ENCODE measurements at regions not wholly inside any gene's neighbourhood (a gene's known extent, or its start where the extent isn't known, plus 50 kb on each side); places are given as distances from the start of the nearest gene placed in this dataset.

DNA sequence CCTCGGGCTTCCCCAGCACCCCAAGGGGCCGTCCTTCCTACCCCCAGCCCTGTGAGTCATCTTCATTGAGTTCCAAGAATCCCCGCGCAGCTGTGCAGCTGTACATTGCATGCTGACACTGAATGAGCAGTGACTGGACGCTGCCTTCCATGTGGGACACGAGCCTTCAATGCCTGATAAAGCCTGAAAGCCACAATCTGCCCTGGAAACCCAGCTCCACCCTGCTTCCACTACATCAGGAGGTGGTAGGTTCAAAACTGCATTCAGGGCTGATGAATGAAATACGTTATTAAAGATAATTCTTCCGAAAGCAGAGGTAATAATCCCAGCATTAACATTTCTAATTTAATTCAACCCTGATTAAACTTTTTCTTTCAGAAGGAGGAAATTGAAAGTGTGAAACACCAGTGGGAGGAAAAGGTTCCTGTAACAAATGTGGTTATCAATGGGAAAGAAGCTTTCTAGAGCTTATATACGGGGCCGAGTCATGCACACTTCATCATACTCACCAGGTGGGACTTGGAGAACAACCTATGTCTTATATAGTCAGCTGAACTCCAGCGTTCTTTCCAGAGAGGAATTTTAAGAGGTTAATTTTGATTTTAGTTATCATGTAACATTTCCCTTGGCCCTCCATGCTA is 360.1 kb downstream of the LPIN1 start:
- 60% methylated on average over 11 of the region's 11 CpGs for WGBS
- peak; percentile 91 to 95 for ATAC-seq
- intact Hi-C loops (cut with DNase I): no loop called here
- Histone ChIP-seq H3K4me1 (ENCODE audit: control insufficient read depth, insufficient read depth, low read length) (peaks cover 4% of the 10 kb centered on the region), H3K4me3 (ENCODE audit: low read length) (no peak overlapping the region), H3K27ac (ENCODE audit: low read length) (no peak overlapping the region), H3K9me3 (ENCODE audit: control insufficient read depth, low read length) (no peaks in the 10 kb centered on the region), H3K27me3 (ENCODE audit: control insufficient read depth, insufficient read depth) (no peaks in the 10 kb centered on the region)
- DNase-seq: peak; percentile 77 to 84 (median 80)

DNA sequence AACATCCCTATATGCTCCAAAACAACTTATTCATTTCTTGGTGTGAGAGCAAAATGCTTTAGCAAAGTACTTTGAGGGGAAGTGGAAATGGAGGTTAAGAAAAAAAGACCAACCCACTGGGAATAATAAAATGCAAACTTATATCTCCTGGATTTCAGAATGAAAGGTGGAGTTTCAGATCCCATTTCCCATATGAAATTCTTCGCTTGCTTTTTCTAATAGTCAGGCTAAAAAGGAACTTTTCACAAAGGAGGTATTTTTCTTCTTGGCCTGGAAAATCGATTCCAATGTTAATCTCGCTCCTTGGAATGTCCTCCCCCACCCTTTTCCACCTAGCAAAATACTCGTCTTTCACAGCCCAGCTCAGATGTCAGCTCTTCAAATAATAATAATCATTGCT is 360.9 kb downstream of the LPIN1 start:
- WGBS: 30% methylated on average over 4 of the region's 4 CpGs
- no peak for DNase-seq
- intact Hi-C loops (cut with DNase I): no loop called here
- Histone ChIP-seq H3K4me3 (ENCODE audit: low read length) (no peak overlapping the region), H3K9me3 (ENCODE audit: control insufficient read depth, low read length) (no peaks in the 10 kb centered on the region), H3K27ac (ENCODE audit: low read length) (no peak overlapping the region), H3K4me1 (ENCODE audit: control insufficient read depth, insufficient read depth, low read length) (peaks cover 4% of the 10 kb centered on the region), H3K27me3 (ENCODE audit: control insufficient read depth, insufficient read depth) (no peaks in the 10 kb centered on the region)
- no peak for ATAC-seq

GRCh38 chr2:12107939-12108338 is 361.5 kb downstream of the LPIN1 start:
- H3K27ac ChIP-seq (ENCODE audit: low read length): no peak overlapping the region
- peaks cover 4% of the 10 kb centered on the region for H3K4me1 ChIP-seq (ENCODE audit: control insufficient read depth, insufficient read depth, low read length)
- intact Hi-C loops (cut with DNase I): no loop called here
- H3K9me3 ChIP-seq (ENCODE audit: control insufficient read depth, low read length): no peaks in the 10 kb centered on the region
- H3K27me3 ChIP-seq (ENCODE audit: control insufficient read depth, insufficient read depth): no peaks in the 10 kb centered on the region
- WGBS: 50% methylated on average over 5 of the region's 5 CpGs
- no peak for DNase-seq
- ATAC-seq: no peak
- H3K4me3 ChIP-seq (ENCODE audit: low read length): no peak overlapping the region

DNA sequence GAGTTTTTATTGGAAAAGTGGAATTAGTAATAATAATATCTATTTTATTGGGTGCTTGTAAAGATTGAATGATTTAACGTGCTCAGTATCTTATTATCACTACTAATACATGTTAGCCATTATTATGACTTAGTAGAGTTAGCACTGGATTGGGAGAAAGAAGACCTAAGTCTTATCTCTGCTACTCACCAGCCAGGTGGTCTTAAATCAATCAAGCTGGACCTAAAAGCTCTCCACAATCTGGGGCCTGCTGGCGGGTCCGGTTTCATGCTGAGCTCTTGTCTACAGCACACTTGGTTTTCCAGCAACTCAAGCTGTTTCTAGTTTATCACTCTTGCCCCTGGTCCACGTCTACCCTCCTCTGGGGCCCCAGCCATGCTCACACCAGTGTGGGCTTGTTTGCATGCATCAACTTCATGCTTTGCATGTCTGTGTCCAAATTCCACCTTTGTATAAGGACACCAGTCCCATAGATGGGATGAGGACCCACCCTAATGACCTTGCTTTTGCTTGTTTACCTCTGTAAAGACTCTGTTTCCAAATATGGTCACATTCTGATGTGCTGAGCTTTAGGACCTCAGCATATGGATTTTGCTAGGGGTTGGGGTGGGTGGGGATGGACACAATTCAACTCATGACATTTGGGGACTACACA is 363.1 kb downstream of the LPIN1 start:
- no peaks in the 10 kb centered on the region for H3K9me3 ChIP-seq (ENCODE audit: control insufficient read depth, low read length)
- DNase-seq (no peak), ATAC-seq (no peak)
- no peak overlapping the region for H3K27ac ChIP-seq (ENCODE audit: low read length)
- 93% methylated on average over 4 of the region's 4 CpGs for WGBS
- intact Hi-C loops (cut with DNase I): no loop called here
- peaks cover 4% of the 10 kb centered on the region for H3K4me1 ChIP-seq (ENCODE audit: control insufficient read depth, insufficient read depth, low read length)
- no peak overlapping the region for H3K4me3 ChIP-seq (ENCODE audit: low read length)
- no peaks in the 10 kb centered on the region for H3K27me3 ChIP-seq (ENCODE audit: control insufficient read depth, insufficient read depth)

DNA sequence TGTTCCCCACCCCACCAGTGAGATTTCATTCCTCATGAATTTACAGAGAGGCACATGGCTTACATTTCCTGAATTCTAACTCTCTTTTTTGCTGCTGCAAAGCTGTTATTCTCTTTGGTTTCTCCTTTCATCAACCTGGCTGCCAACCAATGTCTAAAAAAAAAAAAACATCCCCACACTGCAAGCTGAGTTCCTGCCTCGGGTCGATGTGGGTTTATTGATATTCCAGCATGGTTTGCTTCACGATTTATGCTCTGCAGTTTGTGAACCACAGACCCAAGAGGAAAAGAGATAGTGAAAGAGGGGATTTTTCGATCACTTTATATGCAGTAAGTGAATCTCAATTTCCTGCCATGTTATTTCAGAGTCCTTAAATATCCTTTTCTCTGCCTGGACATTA is 363.6 kb downstream of the LPIN1 start:
- intact Hi-C loops (cut with DNase I): no loop called here
- no peak for DNase-seq
- ATAC-seq: no peak
- Histone ChIP-seq H3K4me1 (ENCODE audit: control insufficient read depth, insufficient read depth, low read length) (peaks cover 4% of the 10 kb centered on the region), H3K4me3 (ENCODE audit: low read length) (no peak overlapping the region), H3K27ac (ENCODE audit: low read length) (no peak overlapping the region), H3K27me3 (ENCODE audit: control insufficient read depth, insufficient read depth) (no peaks in the 10 kb centered on the region), H3K9me3 (ENCODE audit: control insufficient read depth, low read length) (no peaks in the 10 kb centered on the region)
- 45% methylated on average over 4 of the region's 4 CpGs for WGBS

GRCh38 chr2:12110481-12110880 is 364.0 kb downstream of the LPIN1 start:
- H3K4me1 ChIP-seq (ENCODE audit: control insufficient read depth, insufficient read depth, low read length): peaks cover 4% of the 10 kb centered on the region
- intact Hi-C loops (cut with DNase I): no loop called here
- DNase-seq: no peak
- no peaks in the 10 kb centered on the region for H3K9me3 ChIP-seq (ENCODE audit: control insufficient read depth, low read length)
- H3K27ac ChIP-seq (ENCODE audit: low read length): no peak overlapping the region
- H3K4me3 ChIP-seq (ENCODE audit: low read length): no peak overlapping the region
- WGBS: 88% methylated on average over 5 of the region's 5 CpGs
- no peak for ATAC-seq
- H3K27me3 ChIP-seq (ENCODE audit: control insufficient read depth, insufficient read depth): no peaks in the 10 kb centered on the region

GRCh38 chr2:12113412-12113811 is 367.0 kb downstream of the LPIN1 start:
- Histone ChIP-seq H3K4me1 (ENCODE audit: control insufficient read depth, insufficient read depth, low read length) (no peaks in the 10 kb centered on the region), H3K27ac (ENCODE audit: low read length) (no peak overlapping the region), H3K27me3 (ENCODE audit: control insufficient read depth, insufficient read depth) (no peaks in the 10 kb centered on the region), H3K4me3 (ENCODE audit: low read length) (no peak overlapping the region), H3K9me3 (ENCODE audit: control insufficient read depth, low read length) (no peaks in the 10 kb centered on the region)
- DNase-seq: no peak
- intact Hi-C loops (cut with DNase I): no loop called here
- ATAC-seq: no peak
- 89% methylated on average over 1 of the region's 1 CpG for WGBS

- no peak overlapping the region for H3K27ac ChIP-seq (ENCODE audit: low read length)
- H3K4me3 ChIP-seq (ENCODE audit: low read length): no peak overlapping the region
- H3K27me3 ChIP-seq (ENCODE audit: control insufficient read depth, insufficient read depth): no peaks in the 10 kb centered on the region
- 38% methylated on average over 1 of the region's 1 CpG for WGBS
- DNase-seq (no peak), ATAC-seq (no peak)
- no peaks in the 10 kb centered on the region for H3K4me1 ChIP-seq (ENCODE audit: control insufficient read depth, insufficient read depth, low read length)
- intact Hi-C loops (cut with DNase I): no loop called here
- no peaks in the 10 kb centered on the region for H3K9me3 ChIP-seq (ENCODE audit: control insufficient read depth, low read length)
Observed at GRCh38 chr2:12114816-12115215, 368.4 kb downstream of the LPIN1 start.

DNA sequence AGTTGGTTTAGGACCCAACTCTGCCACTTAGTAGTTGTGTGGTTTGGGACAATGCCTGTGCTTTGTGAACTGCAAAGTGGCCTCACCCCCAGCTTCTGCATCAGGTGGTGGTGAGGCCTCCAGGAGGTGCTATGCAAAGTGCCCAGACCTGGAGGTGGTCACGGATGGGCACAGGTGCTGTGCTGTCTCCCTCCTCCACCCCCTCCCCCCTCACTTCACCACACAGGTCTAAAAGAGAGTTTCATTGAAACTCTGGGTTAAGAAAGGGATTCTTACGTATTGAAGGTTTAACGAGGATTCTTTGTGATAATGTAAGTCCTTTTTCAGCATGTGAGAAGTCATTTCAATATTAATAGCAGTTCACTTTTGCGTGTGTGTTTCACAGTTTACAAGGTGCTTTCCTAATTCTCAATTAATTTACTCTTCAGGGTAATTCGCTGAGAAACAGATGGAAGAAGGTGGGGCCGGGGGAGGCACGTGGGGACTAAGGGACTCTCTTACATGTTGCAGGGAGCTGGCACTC is 369.9 kb downstream of the LPIN1 start:
- no peaks in the 10 kb centered on the region for H3K4me1 ChIP-seq (ENCODE audit: control insufficient read depth, insufficient read depth, low read length)
- intact Hi-C loops (cut with DNase I): no loop called here
- WGBS: 93% methylated on average over 7 of the region's 7 CpGs
- no peak overlapping the region for H3K27ac ChIP-seq (ENCODE audit: low read length)
- H3K4me3 ChIP-seq (ENCODE audit: low read length): no peak overlapping the region
- no peaks in the 10 kb centered on the region for H3K9me3 ChIP-seq (ENCODE audit: control insufficient read depth, low read length)
- DNase-seq (no peak), ATAC-seq (no peak)
- H3K27me3 ChIP-seq (ENCODE audit: control insufficient read depth, insufficient read depth): no peaks in the 10 kb centered on the region

DNA sequence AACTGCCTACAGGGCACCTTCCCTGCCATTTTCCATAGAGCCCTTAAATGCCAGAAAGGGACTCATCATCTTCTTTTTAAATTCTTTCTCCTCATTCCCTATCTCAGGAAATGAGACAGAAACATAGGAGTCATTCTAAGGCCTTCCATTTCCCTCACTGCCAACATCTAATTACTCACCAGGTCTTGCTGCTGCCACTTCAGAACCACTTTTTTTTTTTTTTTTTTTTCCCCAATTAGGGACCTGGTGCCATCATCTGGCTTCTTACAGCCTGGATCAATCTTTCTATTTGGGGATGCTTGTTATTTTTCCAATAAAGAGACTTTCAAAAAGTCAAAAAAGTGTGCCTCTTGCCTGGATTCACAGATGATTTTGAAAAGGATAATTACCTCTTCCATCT is 373.4 kb downstream of the LPIN1 start:
- H3K4me1 ChIP-seq (ENCODE audit: control insufficient read depth, insufficient read depth, low read length): no peaks in the 10 kb centered on the region
- ATAC-seq (no peak), DNase-seq (no peak)
- no peak overlapping the region for H3K4me3 ChIP-seq (ENCODE audit: low read length)
- intact Hi-C loops (cut with DNase I): no loop called here
- H3K27ac ChIP-seq (ENCODE audit: low read length): no peak overlapping the region
- H3K27me3 ChIP-seq (ENCODE audit: control insufficient read depth, insufficient read depth): no peaks in the 10 kb centered on the region
- no peaks in the 10 kb centered on the region for H3K9me3 ChIP-seq (ENCODE audit: control insufficient read depth, low read length)

DNA sequence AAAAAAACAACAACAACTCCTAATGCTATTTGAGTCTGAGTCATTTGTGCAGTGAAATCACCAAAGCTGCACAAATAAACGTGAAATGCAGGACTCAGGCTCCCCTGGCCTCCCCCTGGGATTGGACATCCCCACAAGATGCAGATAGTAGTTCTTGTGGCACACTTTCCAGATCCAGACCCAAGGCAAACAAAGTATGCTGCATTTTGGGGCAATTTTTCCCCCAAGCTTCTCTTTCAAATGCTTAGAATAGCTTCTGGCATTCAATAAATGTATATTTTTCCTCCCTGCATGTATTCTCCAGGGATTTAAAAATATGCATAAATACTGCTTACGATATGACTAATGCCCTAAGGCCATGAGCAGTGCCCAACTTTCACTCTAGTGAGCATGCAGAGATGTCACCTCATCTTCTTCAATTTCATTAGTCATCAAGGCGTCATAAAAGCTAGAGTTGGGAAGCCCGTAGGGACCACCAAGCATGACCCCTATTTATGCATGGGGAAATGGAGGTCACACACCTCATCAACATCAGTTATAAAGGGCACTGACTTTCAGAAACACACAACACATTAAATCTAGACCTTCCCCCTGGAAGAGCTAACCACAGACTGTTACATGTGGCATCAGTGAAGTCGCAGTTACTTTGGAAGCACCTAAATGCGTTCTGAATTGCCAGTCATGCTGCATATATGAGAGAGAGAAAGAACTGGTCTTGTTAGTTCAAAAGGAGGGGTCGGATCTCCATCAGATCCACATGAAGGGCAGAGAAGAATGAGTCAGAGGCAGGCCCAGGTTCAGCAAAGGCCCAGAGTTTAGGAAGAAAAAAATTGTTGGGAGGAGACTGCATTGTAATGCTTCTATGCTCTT is 374.1 kb downstream of the LPIN1 start:
- WGBS: 83% methylated on average over 7 of the region's 7 CpGs
- ATAC-seq: no peak
- no peak overlapping the region for H3K4me3 ChIP-seq (ENCODE audit: low read length)
- H3K4me1 ChIP-seq (ENCODE audit: control insufficient read depth, insufficient read depth, low read length): no peaks in the 10 kb centered on the region
- DNase-seq: no peak
- H3K27ac ChIP-seq (ENCODE audit: low read length): no peak overlapping the region
- no peaks in the 10 kb centered on the region for H3K9me3 ChIP-seq (ENCODE audit: control insufficient read depth, low read length)
- intact Hi-C loops (cut with DNase I): no loop called here
- H3K27me3 ChIP-seq (ENCODE audit: control insufficient read depth, insufficient read depth): no peaks in the 10 kb centered on the region
